ENCODE measurements at regions not wholly inside any gene's neighbourhood (a gene's known extent, or its start where the extent isn't known, plus 50 kb on each side); places are given as distances from the start of the nearest gene placed in this dataset.

GRCh38 chr16:18047761-18048160 is 288.8 kb downstream of the NPIPA8 start:
- TF ChIP-seq EZH2 (IDR thresholded peaks at IDR 0.05) (no peak), POLR2AphosphoS5 (IDR thresholded peaks at IDR 0.05; ENCODE audit: borderline replicate concordance, low read depth, low read length) (no peak)

Data from SK-N-MC (cell line).